ENCODE measurements at regions not wholly inside any gene's neighbourhood (a gene's known extent, or its start where the extent isn't known, plus 50 kb on each side); places are given as distances from the start of the nearest gene placed in this dataset.

- DNase-seq (ENCODE audit: low read depth in 2 of 2): no peak
- no peak for TF ChIP-seq CTCF (IDR thresholded peaks at IDR 0.05; ENCODE audit: low read depth, low read length)
- H3K4me3 ChIP-seq (replicated peaks in 1 of 2; ENCODE audit: low read depth in 2 of 2, low read length in 2 of 2): no peak overlapping the region
Measured at GRCh38 chr11:70528046-70528793, 129.9 kb downstream of the CTTN start.

- DNase-seq (ENCODE audit: low read depth in 2 of 2): no peak
- H3K4me3 ChIP-seq (replicated peaks in 1 of 2; ENCODE audit: low read depth in 2 of 2, low read length in 2 of 2): no peak overlapping the region
- no peak for TF ChIP-seq CTCF (IDR thresholded peaks at IDR 0.05; ENCODE audit: low read depth, low read length)
Measured at GRCh38 chr11:70528794-70529580, 130.7 kb downstream of the CTTN start.

GRCh38 chr11:70530010-70530409 is 131.7 kb downstream of the CTTN start:
- no peak overlapping the region for H3K4me3 ChIP-seq (replicated peaks in 1 of 2; ENCODE audit: low read depth in 2 of 2, low read length in 2 of 2)
- no peak for TF ChIP-seq CTCF (IDR thresholded peaks at IDR 0.05; ENCODE audit: low read depth, low read length)
- DNase-seq (ENCODE audit: low read depth in 2 of 2): no peak

- TF ChIP-seq CTCF (IDR thresholded peaks at IDR 0.05; ENCODE audit: low read depth, low read length): no peak
- no peak overlapping the region for H3K4me3 ChIP-seq (replicated peaks in 1 of 2; ENCODE audit: low read depth in 2 of 2, low read length in 2 of 2)
- no peak for DNase-seq (ENCODE audit: low read depth in 2 of 2)
Measured at GRCh38 chr11:70530629-70531185, 132.4 kb downstream of the CTTN start.

- DNase-seq (ENCODE audit: low read depth in 2 of 2): no peak
- no peak for TF ChIP-seq CTCF (IDR thresholded peaks at IDR 0.05; ENCODE audit: low read depth, low read length)
- H3K4me3 ChIP-seq (replicated peaks in 1 of 2; ENCODE audit: low read depth in 2 of 2, low read length in 2 of 2): no peak overlapping the region
Measured at GRCh38 chr11:70531281-70532065, 133.1 kb downstream of the CTTN start.

GRCh38 chr11:70532066-70532440 is 133.7 kb downstream of the CTTN start:
- no peak overlapping the region for H3K4me3 ChIP-seq (replicated peaks in 1 of 2; ENCODE audit: low read depth in 2 of 2, low read length in 2 of 2)
- DNase-seq (ENCODE audit: low read depth in 2 of 2): no peak
- TF ChIP-seq CTCF (IDR thresholded peaks at IDR 0.05; ENCODE audit: low read depth, low read length): no peak

All from cardiac fibroblast (primary cell).